K562 (cell line): ENCODE measurements at regions not wholly inside any gene's neighbourhood (a gene's known extent, or its start where the extent isn't known, plus 50 kb on each side); places are given as distances from the start of the nearest gene placed in this dataset.

ENCODE experiments used
- PCBP1 ChIP-seq: fragments of 200-400 bp; formaldehyde crosslinking; IDR thresholded peaks from 2 replicates; pipeline ENCODE4 v1.6.1; 2018; ENCODE audit warnings: mild to moderate bottlenecking, low read depth, low read length; ENCODE audit not compliant: poor library complexity, severe bottlenecking
- PRPF4 ChIP-seq: fragments of 200-400 bp; formaldehyde crosslinking; IDR thresholded peaks from one replicate; pipeline ENCODE4 v1.6.1; 2017; ENCODE audit warnings: low read length, low read depth, mild to moderate bottlenecking; ENCODE audit not compliant: insufficient read depth, poor library complexity, severe bottlenecking
- ZNF12 ChIP-seq: sonication (generic); formaldehyde crosslinking; IDR thresholded peaks from 2 replicates; pipeline ENCODE4 v1.4.0; 2020; ENCODE audit warnings: mild to moderate bottlenecking, missing genetic modification reagents
- ZNF274 ChIP-seq: IDR thresholded peaks from 2 replicates; pipeline ENCODE4 v1.6.1; 2011; ENCODE audit warnings: low read depth, mild to moderate bottlenecking, low read length, moderate library complexity, borderline replicate concordance
- ZNF384 ChIP-seq: IDR thresholded peaks from 2 replicates; pipeline ENCODE4 v1.6.1; 2012; ENCODE audit warnings: low read depth, low read length, improper control_type of control experiment
- TF ChIP-seq, protein P1 (sequence below): sonication (generic); formaldehyde crosslinking; IDR thresholded peaks from 2 replicates; pipeline ENCODE4 v1.8.0; 2022; ENCODE audit warnings: mild to moderate bottlenecking, missing genetic modification reagents
- TF ChIP-seq, protein P2 (sequence below): fragments of 450-650 bp; IDR thresholded peaks from 2 replicates; pipeline ENCODE4 v1.6.1; 2016; ENCODE audit warnings: low read depth

DNA sequence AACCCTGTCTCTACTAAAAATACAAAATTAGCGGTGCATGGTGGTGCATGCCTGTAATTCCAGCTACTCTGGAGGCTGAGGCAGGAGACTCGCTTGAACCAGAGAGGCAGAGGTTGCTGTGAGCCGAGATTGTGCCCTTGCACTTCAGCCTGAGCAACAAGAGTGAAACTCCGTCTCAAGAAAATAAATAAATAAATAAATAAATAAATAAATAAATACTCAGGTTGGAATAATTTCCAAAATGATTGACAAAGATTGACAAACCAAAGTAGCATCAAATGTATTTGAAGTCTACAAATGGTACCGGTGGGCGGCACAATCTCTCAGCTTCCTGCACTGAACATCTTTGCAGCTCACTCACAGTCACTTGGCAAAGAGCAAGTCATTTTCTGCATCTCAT is 144.1 kb upstream of the NRSN1 start (continued):
- TF ChIP-seq, protein P1, sequence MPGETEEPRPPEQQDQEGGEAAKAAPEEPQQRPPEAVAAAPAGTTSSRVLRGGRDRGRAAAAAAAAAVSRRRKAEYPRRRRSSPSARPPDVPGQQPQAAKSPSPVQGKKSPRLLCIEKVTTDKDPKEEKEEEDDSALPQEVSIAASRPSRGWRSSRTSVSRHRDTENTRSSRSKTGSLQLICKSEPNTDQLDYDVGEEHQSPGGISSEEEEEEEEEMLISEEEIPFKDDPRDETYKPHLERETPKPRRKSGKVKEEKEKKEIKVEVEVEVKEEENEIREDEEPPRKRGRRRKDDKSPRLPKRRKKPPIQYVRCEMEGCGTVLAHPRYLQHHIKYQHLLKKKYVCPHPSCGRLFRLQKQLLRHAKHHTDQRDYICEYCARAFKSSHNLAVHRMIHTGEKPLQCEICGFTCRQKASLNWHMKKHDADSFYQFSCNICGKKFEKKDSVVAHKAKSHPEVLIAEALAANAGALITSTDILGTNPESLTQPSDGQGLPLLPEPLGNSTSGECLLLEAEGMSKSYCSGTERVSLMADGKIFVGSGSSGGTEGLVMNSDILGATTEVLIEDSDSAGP (CRISPR knock-in tag), result no peak
- TF ChIP-seq ZNF274 (no peak), ZNF384 (no peak), PRPF4 (no peak), PCBP1 (no peak), ZNF12 (CRISPR knock-in tag) (no peak)
- TF ChIP-seq, protein P2, sequence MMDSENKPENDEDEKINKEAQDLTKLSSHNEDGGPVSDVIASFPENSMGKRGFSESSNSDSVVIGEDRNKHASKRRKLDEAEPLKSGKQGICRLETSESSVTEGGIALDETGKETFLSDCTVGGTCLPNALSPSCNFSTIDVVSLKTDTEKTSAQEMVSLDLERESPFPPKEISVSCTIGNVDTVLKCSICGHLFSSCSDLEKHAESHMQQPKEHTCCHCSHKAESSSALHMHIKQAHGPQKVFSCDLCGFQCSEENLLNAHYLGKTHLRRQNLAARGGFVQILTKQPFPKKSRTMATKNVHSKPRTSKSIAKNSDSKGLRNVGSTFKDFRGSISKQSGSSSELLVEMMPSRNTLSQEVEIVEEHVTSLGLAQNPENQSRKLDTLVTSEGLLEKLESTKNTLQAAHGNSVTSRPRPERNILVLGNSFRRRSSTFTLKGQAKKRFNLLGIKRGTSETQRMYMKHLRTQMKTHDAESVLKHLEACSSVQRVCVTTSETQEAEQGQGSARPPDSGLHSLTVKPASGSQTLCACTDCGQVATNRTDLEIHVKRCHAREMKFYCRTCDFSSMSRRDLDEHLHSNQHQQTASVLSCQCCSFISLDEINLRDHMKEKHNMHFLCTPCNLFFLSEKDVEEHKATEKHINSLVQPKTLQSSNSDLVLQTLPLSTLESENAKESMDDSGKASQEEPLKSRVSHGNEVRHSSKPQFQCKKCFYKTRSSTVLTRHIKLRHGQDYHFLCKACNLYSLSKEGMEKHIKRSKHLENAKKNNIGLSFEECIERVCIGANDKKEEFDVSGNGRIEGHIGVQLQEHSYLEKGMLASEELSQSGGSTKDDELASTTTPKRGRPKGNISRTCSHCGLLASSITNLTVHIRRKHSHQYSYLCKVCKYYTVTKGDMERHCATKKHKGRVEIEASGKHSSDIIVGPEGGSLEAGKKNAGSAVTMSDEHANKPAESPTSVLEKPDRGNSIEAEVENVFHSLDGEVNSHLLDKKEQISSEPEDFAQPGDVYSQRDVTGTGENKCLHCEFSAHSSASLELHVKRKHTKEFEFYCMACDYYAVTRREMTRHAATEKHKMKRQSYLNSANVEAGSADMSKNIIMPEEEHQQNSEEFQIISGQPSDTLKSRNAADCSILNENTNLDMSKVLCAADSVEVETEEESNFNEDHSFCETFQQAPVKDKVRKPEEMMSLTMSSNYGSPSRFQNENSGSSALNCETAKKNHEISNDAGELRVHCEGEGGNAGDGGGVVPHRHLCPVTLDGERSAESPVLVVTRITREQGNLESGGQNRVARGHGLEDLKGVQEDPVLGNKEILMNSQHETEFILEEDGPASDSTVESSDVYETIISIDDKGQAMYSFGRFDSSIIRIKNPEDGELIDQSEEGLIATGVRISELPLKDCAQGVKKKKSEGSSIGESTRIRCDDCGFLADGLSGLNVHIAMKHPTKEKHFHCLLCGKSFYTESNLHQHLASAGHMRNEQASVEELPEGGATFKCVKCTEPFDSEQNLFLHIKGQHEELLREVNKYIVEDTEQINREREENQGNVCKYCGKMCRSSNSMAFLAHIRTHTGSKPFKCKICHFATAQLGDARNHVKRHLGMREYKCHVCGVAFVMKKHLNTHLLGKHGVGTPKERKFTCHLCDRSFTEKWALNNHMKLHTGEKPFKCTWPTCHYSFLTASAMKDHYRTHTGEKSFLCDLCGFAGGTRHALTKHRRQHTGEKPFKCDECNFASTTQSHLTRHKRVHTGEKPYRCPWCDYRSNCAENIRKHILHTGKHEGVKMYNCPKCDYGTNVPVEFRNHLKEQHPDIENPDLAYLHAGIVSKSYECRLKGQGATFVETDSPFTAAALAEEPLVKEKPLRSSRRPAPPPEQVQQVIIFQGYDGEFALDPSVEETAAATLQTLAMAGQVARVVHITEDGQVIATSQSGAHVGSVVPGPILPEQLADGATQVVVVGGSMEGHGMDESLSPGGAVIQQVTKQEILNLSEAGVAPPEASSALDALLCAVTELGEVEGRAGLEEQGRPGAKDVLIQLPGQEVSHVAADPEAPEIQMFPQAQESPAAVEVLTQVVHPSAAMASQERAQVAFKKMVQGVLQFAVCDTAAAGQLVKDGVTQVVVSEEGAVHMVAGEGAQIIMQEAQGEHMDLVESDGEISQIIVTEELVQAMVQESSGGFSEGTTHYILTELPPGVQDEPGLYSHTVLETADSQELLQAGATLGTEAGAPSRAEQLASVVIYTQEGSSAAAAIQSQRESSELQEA, result no peak
